Liver (tissue), 3 donors: ENCODE measurements at regions not wholly inside any gene's neighbourhood (a gene's known extent, or its start where the extent isn't known, plus 50 kb on each side); places are given as distances from the start of the nearest gene placed in this dataset.

Source experiments
- CTCF ChIP-seq: fragments of 150-350 bp; IDR thresholded peaks from 2 replicates; pipeline ENCODE4 v1.5.1; 2017; ENCODE audit warnings: improper control_type of control experiment, low read depth, low read length; ENCODE audit not compliant: missing input control
- EGR1 ChIP-seq, 2 donors: IDR thresholded peaks; 2 replicates each; pipeline ENCODE4 v1.6.1; 2016 to 2018; ENCODE audit warnings: antibody characterized with exemption in 2 of 2, low read depth in 2 of 2
- SP1 ChIP-seq: IDR thresholded peaks from 2 replicates; pipeline ENCODE4 v1.6.1; 2018; ENCODE audit warnings: antibody characterized with exemption, mild to moderate bottlenecking
- TAF1 ChIP-seq: conservative IDR thresholded peaks from 2 replicates; pipeline ENCODE4 v1.6.1; 2016; ENCODE audit warnings: antibody characterized with exemption, mild to moderate bottlenecking
- donor health status: healthy.
- donor health status: healthy.

GRCh38 chr12:131386781-131387180, 324.1 kb upstream of the SFSWAP start:
- TF ChIP-seq CTCF (no peak), EGR1 (IDR thresholded peaks at IDR 0.05; ENCODE audit: low read depth in 2 of 2) (no peak), TAF1 (no peak), SP1 (no peak)
